ENCODE measurements at regions not wholly inside any gene's neighbourhood (a gene's known extent, or its start where the extent isn't known, plus 50 kb on each side); places are given as distances from the start of the nearest gene placed in this dataset.
"Not testable (repeated sequence)": the region's sequence is repeated elsewhere in the genome, so short reads cannot be mapped to it uniquely, and the experiment has no call there.

- DNase-seq = no peak
These were observed 89.0 kb upstream of the SFSWAP start for GRCh38 chr12:131621701-131622421.

- DNase-seq = no peak
These were observed 88.4 kb upstream of the SFSWAP start for GRCh38 chr12:131622422-131622955.

GRCh38 chr12:131623404-131624368 is 87.2 kb upstream of the SFSWAP start:
- DNase-seq = not testable (repeated sequence)

- not testable (repeated sequence) for DNase-seq
These were observed 86.5 kb upstream of the SFSWAP start for GRCh38 chr12:131624369-131624739.

- DNase-seq = not testable (repeated sequence)
These were observed 86.0 kb upstream of the SFSWAP start for GRCh38 chr12:131624756-131625501.

GRCh38 chr12:131625966-131626722 is 84.7 kb upstream of the SFSWAP start:
- peak in 1 of 2 donors; percentile 47 for DNase-seq

GRCh38 chr12:131627151-131628022 is 83.5 kb upstream of the SFSWAP start:
- peak; percentile 65 to 80 for DNase-seq

- no peak for DNase-seq
These were observed 82.7 kb upstream of the SFSWAP start for GRCh38 chr12:131628023-131628740.

- DNase-seq = no peak
These were observed 82.0 kb upstream of the SFSWAP start for GRCh38 chr12:131628766-131629448.

- DNase-seq = no peak
These were observed 79.7 kb upstream of the SFSWAP start for GRCh38 chr12:131631230-131631629.

- DNase-seq = not testable (repeated sequence)
These were observed 78.8 kb upstream of the SFSWAP start for GRCh38 chr12:131631889-131632651.

GRCh38 chr12:131632652-131633023 is 78.3 kb upstream of the SFSWAP start:
- DNase-seq = not testable (repeated sequence)

GRCh38 chr12:131633610-131634009 is 77.3 kb upstream of the SFSWAP start:
- DNase-seq = not testable (repeated sequence)

GRCh38 chr12:131634037-131634436 is 76.9 kb upstream of the SFSWAP start:
- DNase-seq = no peak

- DNase-seq = not testable (repeated sequence)
These were observed 75.9 kb upstream of the SFSWAP start for GRCh38 chr12:131635012-131635411.

GRCh38 chr12:131635491-131636122 is 75.3 kb upstream of the SFSWAP start:
- DNase-seq = no peak

- DNase-seq = no peak
These were observed 74.6 kb upstream of the SFSWAP start for GRCh38 chr12:131636266-131636665.

Data from CD4-positive, alpha-beta T cell treated with Interferon alpha-2 for 1 hour (primary cell).